ENCODE measurements at regions not wholly inside any gene's neighbourhood (a gene's known extent, or its start where the extent isn't known, plus 50 kb on each side); places are given as distances from the start of the nearest gene placed in this dataset.
"Not testable (repeated sequence)": the region's sequence is repeated elsewhere in the genome, so short reads cannot be mapped to it uniquely, and the experiment has no call there.

DNA sequence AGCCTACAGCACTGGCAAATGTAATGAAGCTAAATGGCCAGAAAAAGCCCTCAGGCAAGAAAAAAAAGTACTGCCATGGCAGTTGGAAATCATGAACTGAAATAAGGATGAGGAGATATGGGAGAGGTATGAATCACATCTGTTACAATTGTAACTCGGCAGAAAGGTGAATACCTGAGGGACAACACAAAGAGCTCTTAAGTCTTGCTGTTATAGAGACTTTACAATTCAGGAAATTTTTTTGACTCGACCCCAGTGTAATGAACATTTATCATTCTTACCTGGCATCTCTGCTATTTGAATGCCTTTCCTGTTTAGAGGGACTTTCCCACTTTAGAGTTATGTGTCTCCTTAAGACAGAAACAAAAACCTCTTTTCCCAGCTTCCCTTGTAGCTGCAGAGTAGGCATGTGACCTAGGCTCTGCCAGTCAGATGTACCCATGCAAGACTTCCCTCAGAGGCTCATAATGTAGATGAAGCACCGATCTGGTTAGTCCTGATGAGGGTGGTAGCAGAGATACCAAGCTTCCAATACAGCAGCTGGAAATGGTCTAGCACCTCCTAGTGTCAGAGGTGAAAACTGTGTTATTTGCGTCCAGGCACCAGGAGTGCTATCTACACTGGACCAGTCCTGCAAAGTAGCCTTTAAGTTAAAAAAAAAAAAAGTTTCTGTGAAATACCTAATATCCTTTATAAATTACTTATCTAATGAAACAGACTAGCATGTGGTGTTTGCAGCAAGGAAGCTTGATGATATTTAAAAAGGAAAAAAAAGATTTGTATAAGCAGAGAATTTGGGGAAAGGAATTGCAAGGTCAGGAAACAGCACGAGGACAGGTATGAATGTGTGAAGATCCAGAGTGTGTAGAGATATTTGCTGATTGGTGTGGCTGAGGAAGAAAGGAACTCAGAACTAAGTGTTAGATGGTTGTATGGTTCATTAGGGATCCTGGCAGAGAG, 146.9 kb upstream of the SLC1A3 start:
- peaks cover 0 to 5% (median 2%) of the 10 kb centered on the region in 3 donors for H3K9me3 Mint-ChIP-seq
- no peak overlapping the region for H3K27ac Mint-ChIP-seq
- peaks cover 0 to 11% (median 6%) of the 10 kb centered on the region in 3 donors for H3K4me1 Mint-ChIP-seq

DNA sequence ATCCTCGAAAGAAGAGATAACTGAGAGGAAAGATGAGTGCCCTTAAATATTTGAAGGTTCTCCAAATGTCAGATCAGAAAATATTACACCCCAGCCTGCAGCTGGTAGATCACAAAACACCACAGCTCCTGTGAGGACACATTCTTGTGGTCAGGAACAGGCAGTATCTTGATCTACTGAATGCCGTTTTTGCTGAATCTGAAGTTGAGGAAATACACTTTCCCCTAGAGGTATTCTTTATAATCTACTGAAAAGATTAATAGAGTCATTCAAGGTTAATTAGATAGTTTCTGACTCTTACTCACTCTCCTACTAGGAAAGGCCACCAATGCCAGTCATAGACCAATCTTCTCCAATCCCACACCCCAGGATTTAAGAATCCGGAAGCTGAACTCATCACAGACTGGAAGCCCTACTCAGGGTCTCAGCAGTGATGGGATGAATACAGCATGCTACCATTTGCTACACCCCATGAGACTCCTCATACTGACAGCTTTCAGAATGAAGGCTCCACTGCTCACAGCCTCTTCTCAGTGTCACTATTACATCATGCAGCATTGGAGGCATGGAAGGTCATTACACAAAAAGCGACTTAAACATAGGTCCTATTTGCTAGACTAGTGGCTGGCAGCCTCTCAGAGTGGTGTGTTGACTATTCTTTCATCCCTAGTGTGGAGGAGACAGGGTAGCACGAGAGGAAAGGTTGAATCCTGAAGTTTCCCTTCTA, 143.9 kb upstream of the SLC1A3 start:
- Mint-ChIP-seq H3K4me1 (peaks cover 0 to 11% (median 6%) of the 10 kb centered on the region in 3 donors), H3K9me3 (peaks cover 0 to 2% (median 0%) of the 10 kb centered on the region in 3 donors), H3K36me3 (peaks cover 1% of the 10 kb centered on the region), H3K27ac (no peak overlapping the region), H3K4me3 (no peak overlapping the region), H3K27me3 (peaks cover 10% of the 10 kb centered on the region)

More for the DNA sequence above, 146.9 kb upstream of the SLC1A3 start:
- Mint-ChIP-seq H3K4me3 (peak overlapping the region in 1 of 4 donors; percentile 18), H3K36me3 (peaks cover 4% of the 10 kb centered on the region), H3K27me3 (peaks cover 6% of the 10 kb centered on the region)

DNA sequence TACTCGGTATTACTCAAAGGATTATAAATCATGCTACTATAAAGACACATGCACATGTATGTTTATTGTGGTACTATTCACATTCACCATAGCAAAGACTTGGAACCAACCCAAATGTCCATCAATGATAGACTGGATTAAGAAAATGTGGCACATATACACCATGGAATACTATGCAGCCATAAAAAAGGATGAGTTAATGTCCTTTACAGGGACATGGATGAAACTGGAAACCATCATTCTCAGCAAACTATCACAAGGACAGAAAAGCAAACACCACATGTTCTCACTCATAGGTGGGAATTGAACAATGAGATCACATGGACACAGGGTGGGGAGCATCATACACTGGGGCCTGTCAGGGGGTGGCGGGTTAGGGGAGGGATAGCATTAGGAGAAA, 130.5 kb upstream of the SLC1A3 start:
- not testable (repeated sequence) for H3K27me3 Mint-ChIP-seq, H3K36me3 Mint-ChIP-seq

DNA sequence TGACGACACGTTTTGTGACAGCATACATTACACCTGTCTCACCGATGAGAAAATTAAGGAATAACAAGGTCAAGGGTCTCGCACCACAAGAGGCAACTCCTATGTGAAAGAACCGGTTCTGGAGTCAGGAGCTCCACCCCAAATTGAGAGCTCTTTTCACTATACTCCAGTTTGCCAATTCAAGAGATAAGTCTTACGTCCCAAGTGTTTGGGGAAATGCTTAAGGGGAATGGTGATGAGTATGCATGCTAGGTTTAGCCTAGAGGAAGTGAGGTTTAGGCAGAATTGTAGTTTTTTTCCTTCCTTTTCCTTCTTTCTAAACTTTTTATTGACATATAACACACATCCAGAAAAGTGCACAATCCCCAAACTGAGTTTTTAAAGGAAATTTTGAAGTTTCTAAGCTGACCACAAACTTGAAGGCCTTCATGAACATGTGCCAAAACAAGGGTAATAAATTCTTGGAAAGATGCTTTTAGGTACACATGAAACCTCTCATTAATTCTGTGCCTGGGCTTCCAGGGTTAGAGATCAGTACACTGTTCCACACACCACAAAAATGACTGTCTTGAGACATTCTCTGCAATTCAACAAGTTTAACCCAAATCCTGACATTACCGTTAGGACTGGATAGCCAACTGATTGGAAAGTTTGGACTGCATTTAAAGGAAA, 127.6 kb upstream of the SLC1A3 start:
- H3K9me3 Mint-ChIP-seq: peaks cover 0 to 4% (median 4%) of the 10 kb centered on the region in 3 donors

More for the DNA sequence above, 130.5 kb upstream of the SLC1A3 start:
- H3K27ac Mint-ChIP-seq, H3K4me3 Mint-ChIP-seq, H3K4me1 Mint-ChIP-seq, H3K9me3 Mint-ChIP-seq: not testable (repeated sequence)

DNA sequence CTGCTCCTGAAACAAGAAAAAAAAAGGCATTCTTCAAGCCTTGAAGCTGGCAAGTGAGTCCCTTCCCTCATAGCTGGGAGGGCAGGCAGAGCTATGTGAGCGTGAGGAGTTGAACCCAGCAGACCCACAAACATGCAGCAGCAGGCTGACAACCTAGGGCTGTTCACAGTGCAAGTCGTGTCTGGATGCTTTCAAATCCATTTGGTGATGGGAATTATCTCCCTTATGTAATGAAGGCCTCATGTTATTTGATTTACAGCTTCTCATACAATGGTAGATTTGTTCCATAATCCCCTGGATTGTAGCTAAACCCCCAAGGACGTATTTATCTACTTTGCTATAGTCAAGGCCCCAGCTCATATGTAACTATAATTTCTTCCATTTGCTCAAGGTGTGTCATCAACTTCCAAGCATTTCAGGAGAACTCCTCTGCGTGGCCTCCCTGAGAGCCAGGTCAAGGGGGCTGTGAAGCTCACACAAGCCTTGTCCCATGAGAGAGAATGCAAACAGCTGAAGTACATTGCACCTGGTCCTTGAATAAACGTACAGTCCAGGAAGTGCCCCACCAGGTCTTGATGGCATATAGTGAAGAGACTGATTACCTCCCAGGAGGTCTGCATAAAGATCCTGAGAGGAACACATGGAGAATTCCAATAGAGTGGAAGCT, 124.8 kb upstream of the SLC1A3 start:
- Mint-ChIP-seq H3K36me3 (no peaks in the 10 kb centered on the region), H3K4me1 (no peaks in the 10 kb centered on the region), H3K4me3 (no peak overlapping the region), H3K27ac (no peak overlapping the region), H3K9me3 (no peaks in the 10 kb centered on the region), H3K27me3 (no peaks in the 10 kb centered on the region)

More for the DNA sequence above, 127.6 kb upstream of the SLC1A3 start:
- Mint-ChIP-seq H3K27me3 (no peaks in the 10 kb centered on the region), H3K4me1 (no peaks in the 10 kb centered on the region), H3K27ac (no peak overlapping the region), H3K36me3 (no peaks in the 10 kb centered on the region), H3K4me3 (no peak overlapping the region)

DNA sequence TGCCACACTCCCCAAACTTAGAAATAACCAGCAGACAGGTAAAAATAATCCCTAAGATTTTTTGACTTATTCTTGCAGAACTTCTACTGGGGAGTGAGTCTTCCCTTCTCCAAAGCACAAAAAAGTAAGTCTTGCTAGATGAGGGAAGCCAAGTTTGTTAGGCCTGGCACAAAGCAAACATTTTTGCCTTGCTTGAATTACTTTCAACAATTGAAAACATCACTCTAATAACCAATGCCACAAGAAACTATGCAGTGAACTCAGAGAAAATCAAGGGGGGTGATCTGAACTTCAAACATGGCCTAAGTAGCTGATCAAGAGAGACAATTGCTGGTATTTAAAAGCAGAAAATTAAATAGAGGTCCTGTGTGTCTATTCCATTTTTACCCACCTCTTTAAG, 123.6 kb upstream of the SLC1A3 start:
- no peaks in the 10 kb centered on the region for H3K36me3 Mint-ChIP-seq
- no peaks in the 10 kb centered on the region for H3K4me1 Mint-ChIP-seq
- no peaks in the 10 kb centered on the region for H3K9me3 Mint-ChIP-seq
- H3K27me3 Mint-ChIP-seq: no peaks in the 10 kb centered on the region
- no peak overlapping the region for H3K27ac Mint-ChIP-seq
- no peak overlapping the region for H3K4me3 Mint-ChIP-seq

DNA sequence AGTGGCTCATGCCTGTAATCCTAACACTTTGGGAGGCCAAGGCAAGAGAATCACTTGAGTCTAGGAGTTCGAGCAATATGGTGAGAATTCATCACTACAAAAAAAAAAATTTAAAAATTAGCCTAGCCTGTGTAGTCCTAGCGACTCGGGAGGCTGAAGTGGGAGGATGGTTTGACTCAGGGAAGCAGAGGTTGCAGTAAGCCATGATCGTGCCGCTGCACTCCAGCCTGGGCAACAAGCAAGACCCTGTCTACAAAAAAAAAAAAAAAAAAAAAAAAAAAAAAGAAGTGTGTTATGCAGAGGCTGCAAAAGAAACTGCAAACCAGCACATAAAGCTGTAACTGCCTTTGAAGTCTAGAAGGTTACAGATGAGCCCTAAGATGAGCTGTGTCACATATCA, 116.9 kb upstream of the SLC1A3 start:
- Mint-ChIP-seq H3K9me3 (peaks cover 0 to 1% (median 0%) of the 10 kb centered on the region in 3 donors), H3K4me1 (peaks cover 0 to 1% (median 0%) of the 10 kb centered on the region in 3 donors), H3K4me3 (no peak overlapping the region), H3K27ac (no peak overlapping the region), H3K36me3 (no peaks in the 10 kb centered on the region), H3K27me3 (no peaks in the 10 kb centered on the region)

DNA sequence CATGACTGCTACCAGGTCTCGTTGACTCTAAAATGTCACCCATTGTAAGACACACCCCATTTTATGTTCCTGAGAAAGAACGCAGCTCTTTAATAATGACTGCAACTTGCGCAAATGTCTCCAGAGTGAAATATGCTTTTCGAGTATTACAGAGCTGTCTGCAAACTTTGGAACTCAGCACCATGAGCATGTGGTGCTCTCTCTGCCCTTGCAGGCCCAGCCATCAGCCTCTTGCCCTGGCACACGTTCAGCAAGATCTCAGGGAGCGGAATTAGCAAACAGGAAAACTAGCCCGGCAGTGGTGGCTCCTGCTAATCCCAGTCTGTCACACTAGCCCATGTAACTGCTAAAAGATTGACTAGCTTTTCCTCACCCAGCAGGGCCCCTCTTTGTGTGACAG, 114.5 kb upstream of the SLC1A3 start:
- Mint-ChIP-seq H3K27me3 (peaks cover 6% of the 10 kb centered on the region), H3K27ac (no peak overlapping the region)

DNA sequence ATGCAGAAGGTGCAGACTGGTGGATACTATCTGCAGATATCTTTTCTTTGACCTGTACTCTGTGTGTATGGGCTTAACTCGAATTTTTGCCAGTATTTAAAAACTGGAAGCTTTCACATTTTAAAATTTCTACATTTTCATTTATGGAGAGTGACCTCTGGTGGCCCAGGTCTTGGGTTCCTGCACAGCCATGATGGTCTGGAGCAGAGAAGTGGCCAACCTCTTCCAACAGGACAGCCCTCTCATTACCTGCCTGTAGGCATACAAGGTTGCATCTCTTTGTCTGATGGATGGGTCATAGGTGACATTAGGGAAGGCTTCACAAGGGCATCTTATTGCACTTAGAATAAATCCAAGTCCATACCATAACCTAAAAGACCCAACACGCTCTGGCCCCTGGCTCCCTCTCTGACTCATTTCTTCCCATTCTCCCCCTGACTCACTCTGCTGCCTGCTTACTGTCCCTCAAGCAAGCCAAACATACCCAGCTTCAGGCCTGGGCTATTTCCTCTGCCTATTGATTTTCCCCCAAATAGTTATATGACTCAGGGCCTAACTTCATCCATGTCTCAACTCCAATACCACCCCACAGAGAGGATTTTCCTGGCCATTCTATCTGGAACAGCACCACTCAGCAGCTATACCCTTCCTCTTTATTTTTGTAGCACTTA, 113.3 kb upstream of the SLC1A3 start:
- Mint-ChIP-seq H3K9me3 (peaks cover 0 to 1% (median 0%) of the 10 kb centered on the region in 3 donors), H3K4me3 (no peak overlapping the region), H3K4me1 (peaks cover 0 to 1% (median 0%) of the 10 kb centered on the region in 3 donors), H3K27ac (no peak overlapping the region), H3K36me3 (no peaks in the 10 kb centered on the region), H3K27me3 (peaks cover 10% of the 10 kb centered on the region)

More for the DNA sequence above, 114.5 kb upstream of the SLC1A3 start:
- Mint-ChIP-seq H3K36me3 (no peaks in the 10 kb centered on the region), H3K4me3 (no peak overlapping the region), H3K9me3 (peaks cover 0 to 1% (median 0%) of the 10 kb centered on the region in 3 donors), H3K4me1 (peaks cover 0 to 1% (median 0%) of the 10 kb centered on the region in 3 donors)

DNA sequence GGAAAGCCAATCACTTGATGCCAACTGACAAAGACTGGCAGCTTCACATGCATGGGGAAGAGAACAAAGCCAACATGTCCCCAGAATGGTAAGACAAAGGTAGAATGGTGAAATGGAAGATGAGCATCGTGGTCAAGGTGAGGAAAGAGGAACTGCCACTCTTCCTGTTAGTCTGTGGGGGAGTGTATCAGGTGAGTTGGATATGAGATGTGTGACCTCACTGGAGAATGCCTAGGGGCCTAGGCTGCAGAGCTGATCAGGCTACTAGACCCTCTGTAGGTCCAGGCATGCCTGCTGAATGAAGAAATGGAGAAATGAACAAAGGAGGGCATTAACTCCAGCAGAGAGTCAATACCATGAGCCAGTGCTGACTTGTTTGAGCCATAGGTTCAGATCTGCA, 112.4 kb upstream of the SLC1A3 start:
- Mint-ChIP-seq H3K27ac (no peak overlapping the region), H3K4me3 (no peak overlapping the region), H3K9me3 (peaks cover 0 to 1% (median 0%) of the 10 kb centered on the region in 3 donors), H3K27me3 (peaks cover 10% of the 10 kb centered on the region), H3K36me3 (no peaks in the 10 kb centered on the region), H3K4me1 (peaks cover 0 to 1% (median 0%) of the 10 kb centered on the region in 3 donors)

DNA sequence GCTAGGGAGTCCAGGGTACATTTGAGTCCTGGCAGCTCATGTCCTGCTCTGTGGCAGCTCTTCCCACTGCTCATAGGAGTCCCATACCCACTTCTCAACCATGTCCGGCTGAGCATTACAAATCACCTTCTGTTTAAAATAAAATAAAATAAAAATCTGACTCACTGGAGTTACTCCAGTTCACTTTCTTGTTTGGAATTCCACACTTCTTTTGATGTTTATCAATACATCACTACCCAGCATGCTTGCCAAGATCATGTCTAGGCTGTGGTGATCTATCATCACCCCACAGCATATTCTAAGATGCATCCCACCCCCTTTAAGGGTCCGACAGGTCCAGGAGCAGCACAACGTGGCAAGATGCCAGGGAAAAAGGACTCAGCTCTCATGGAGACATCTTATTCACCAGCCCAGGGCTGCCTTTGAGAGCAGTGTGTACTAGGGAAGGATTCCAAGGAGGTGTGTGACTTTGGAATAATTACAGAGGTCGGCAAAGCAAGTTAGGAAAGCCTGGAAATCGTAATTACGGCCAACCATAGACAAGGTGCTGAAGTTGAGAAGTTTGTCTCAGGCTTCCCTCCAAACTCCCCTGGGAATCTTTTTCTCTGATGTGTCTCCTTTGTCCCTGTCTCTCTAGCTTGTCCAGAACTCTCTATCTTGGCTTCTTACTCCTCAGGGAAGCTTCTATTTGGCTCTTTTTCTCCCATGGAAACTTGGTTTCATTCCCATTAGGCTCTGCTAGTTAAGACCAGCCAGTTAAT, 111.4 kb upstream of the SLC1A3 start:
- peaks cover 10% of the 10 kb centered on the region for H3K27me3 Mint-ChIP-seq
- no peaks in the 10 kb centered on the region for H3K36me3 Mint-ChIP-seq
- peaks cover 0 to 1% (median 0%) of the 10 kb centered on the region in 3 donors for H3K9me3 Mint-ChIP-seq
- peaks cover 0 to 1% (median 0%) of the 10 kb centered on the region in 3 donors for H3K4me1 Mint-ChIP-seq
- peak overlapping the region in 1 of 4 donors; percentile 52 for H3K4me3 Mint-ChIP-seq
- no peak overlapping the region for H3K27ac Mint-ChIP-seq

DNA sequence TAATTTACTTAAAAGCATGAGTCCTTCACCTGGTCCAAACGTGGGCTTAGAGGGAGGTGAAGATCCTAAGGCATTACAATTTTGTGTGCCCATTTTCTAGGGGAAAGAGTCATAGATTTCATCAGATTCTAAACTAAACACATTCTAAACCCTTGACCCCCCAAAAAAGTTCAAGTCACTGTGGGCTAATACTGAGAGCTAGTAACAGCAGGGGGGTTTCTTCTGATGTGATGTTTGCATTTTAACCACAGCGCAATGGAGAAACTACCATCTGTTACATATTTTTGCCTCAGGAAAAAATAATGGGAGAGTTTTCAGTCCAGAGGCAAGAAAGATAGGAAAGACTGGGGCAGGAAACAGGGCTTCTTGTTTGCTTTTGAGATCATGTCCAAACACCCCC, 110.8 kb upstream of the SLC1A3 start:
- Mint-ChIP-seq H3K4me3 (no peak overlapping the region), H3K9me3 (peaks cover 0 to 1% (median 0%) of the 10 kb centered on the region in 3 donors), H3K4me1 (peaks cover 0 to 1% (median 0%) of the 10 kb centered on the region in 3 donors), H3K36me3 (no peaks in the 10 kb centered on the region), H3K27me3 (peaks cover 10% of the 10 kb centered on the region), H3K27ac (no peak overlapping the region)

DNA sequence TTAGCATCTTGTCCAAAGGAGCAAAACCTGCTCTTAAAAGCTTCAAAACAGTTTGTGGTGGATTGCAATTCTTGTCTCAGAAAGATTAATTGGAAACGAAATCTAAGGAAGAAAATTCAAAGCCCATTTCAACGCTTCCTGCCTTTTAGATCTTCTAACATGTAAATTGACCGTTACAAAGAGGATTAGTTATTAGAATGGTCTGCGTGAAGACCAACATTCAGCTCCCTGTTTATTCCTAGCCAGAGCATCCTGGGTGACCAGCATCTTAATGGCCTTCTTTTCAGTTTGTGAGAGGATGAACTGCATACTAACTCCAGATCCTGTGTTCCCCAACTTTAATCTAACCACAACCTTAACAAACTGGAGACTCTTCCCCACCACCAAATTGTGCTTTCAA, 109.9 kb upstream of the SLC1A3 start:
- H3K27me3 Mint-ChIP-seq: peaks cover 10% of the 10 kb centered on the region
- no peak overlapping the region for H3K4me3 Mint-ChIP-seq
- peaks cover 0 to 1% (median 0%) of the 10 kb centered on the region in 3 donors for H3K9me3 Mint-ChIP-seq
- no peak overlapping the region for H3K27ac Mint-ChIP-seq
- peaks cover 0 to 1% (median 0%) of the 10 kb centered on the region in 3 donors for H3K4me1 Mint-ChIP-seq
- H3K36me3 Mint-ChIP-seq: no peaks in the 10 kb centered on the region

Measured in IgD-negative memory B cell (primary cell).